ENCODE measurements at regions not wholly inside any gene's neighbourhood (a gene's known extent, or its start where the extent isn't known, plus 50 kb on each side); places are given as distances from the start of the nearest gene placed in this dataset.
A peak's percentile ranks its signal among the peaks of the same experiment; 100 is the strongest.

- Histone ChIP-seq H3K9me3 (ENCODE audit: control insufficient read depth in 5 of 5, low read length in 5 of 5) (peaks cover 0 to 1% (median 0%) of the 10 kb centered on the region in 5 donors), H3K27ac (ENCODE audit: low read depth, low read length) (no peak overlapping the region), H3K27me3 (ENCODE audit: control insufficient read depth in 5 of 5, insufficient read depth in 4 of 5, low read length in 5 of 5) (no peaks in the 10 kb centered on the region), H3K36me3 (ENCODE audit: control insufficient read depth in 5 of 5, insufficient read depth in 5 of 5, low read length in 5 of 5) (no peaks in the 10 kb centered on the region), H3K9ac (ENCODE audit: low read length in 5 of 5) (no peak overlapping the region), H3K4me1 (ENCODE audit: control insufficient read depth in 5 of 5, insufficient read depth in 5 of 5, low read length in 5 of 5) (peaks cover 0 to 5% (median 0%) of the 10 kb centered on the region in 5 donors), H3K4me3 (ENCODE audit: low read depth in 1 of 5, low read length in 5 of 5) (no peak overlapping the region)
Observed at GRCh38 chr4:15130441-15130840, 128.2 kb downstream of the CPEB2 start.

DNA sequence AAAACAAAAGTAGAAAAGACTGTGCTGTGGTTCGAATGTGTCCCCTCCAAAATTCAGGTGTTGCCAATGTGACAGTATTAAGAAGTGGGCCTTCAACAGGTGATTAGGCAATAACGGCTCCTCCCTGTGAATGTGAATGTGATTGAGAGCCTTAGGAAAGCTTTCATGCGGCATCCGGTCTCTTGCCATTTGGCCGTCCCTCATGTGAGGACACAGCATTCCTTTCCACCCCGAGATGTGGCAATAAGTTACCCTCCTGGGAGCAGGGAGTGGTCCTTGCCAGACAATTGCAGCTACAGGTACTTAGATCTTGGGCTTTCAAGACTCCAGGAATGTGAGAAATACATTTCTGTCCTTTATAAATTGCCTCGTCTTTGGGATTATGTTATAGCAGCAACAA is 129.3 kb downstream of the CPEB2 start:
- Histone ChIP-seq H3K4me3 (ENCODE audit: low read depth in 1 of 5, low read length in 5 of 5) (peak overlapping the region in 2 of 5 donors; percentile 3 to 21), H3K27ac (ENCODE audit: low read depth, low read length) (no peak overlapping the region), H3K9ac (ENCODE audit: low read length in 5 of 5) (no peak overlapping the region), H3K4me1 (ENCODE audit: control insufficient read depth in 5 of 5, insufficient read depth in 5 of 5, low read length in 5 of 5) (peaks cover 0 to 5% (median 0%) of the 10 kb centered on the region in 5 donors), H3K27me3 (ENCODE audit: control insufficient read depth in 5 of 5, insufficient read depth in 4 of 5, low read length in 5 of 5) (no peaks in the 10 kb centered on the region), H3K36me3 (ENCODE audit: control insufficient read depth in 5 of 5, insufficient read depth in 5 of 5, low read length in 5 of 5) (no peaks in the 10 kb centered on the region), H3K9me3 (ENCODE audit: control insufficient read depth in 5 of 5, low read length in 5 of 5) (peaks cover 0 to 5% (median 0%) of the 10 kb centered on the region in 5 donors)

- H3K36me3 ChIP-seq (ENCODE audit: control insufficient read depth in 5 of 5, insufficient read depth in 5 of 5, low read length in 5 of 5) = no peaks in the 10 kb centered on the region
- H3K9ac ChIP-seq (ENCODE audit: low read length in 5 of 5) = no peak overlapping the region
- peaks cover 0 to 5% (median 0%) of the 10 kb centered on the region in 5 donors for H3K9me3 ChIP-seq (ENCODE audit: control insufficient read depth in 5 of 5, low read length in 5 of 5)
- H3K27ac ChIP-seq (ENCODE audit: low read depth, low read length) = no peak overlapping the region
- H3K27me3 ChIP-seq (ENCODE audit: control insufficient read depth in 5 of 5, insufficient read depth in 4 of 5, low read length in 5 of 5) = no peaks in the 10 kb centered on the region
- no peak overlapping the region for H3K4me3 ChIP-seq (ENCODE audit: low read depth in 1 of 5, low read length in 5 of 5)
- peaks cover 0 to 5% (median 0%) of the 10 kb centered on the region in 5 donors for H3K4me1 ChIP-seq (ENCODE audit: control insufficient read depth in 5 of 5, insufficient read depth in 5 of 5, low read length in 5 of 5)
Observed at GRCh38 chr4:15132739-15133138, 130.5 kb downstream of the CPEB2 start.

DNA sequence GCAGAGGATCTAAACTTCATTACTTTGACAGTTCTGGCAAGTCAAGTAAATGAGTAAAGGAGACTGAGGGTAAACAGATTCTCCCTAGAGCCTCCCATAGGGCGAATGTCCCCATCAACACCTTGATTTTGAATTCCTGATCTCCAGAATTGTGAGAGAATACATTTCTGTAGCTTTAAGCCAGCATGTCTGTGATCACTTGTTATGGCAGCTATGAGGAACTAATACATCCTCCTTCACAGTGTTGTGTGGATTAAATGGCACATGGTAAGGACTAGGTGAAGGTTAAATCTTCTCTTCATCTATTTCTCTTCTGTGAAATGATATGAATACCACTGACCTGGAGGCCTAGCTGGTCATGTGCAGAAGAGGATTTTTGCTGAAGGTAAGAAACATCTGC is 137.3 kb downstream of the CPEB2 start:
- H3K27me3 ChIP-seq (ENCODE audit: control insufficient read depth in 5 of 5, insufficient read depth in 4 of 5, low read length in 5 of 5) = no peaks in the 10 kb centered on the region
- H3K4me1 ChIP-seq (ENCODE audit: control insufficient read depth in 5 of 5, insufficient read depth in 5 of 5, low read length in 5 of 5) = peaks cover 0 to 4% (median 0%) of the 10 kb centered on the region in 5 donors
- no peaks in the 10 kb centered on the region for H3K36me3 ChIP-seq (ENCODE audit: control insufficient read depth in 5 of 5, insufficient read depth in 5 of 5, low read length in 5 of 5)
- H3K4me3 ChIP-seq (ENCODE audit: low read depth in 1 of 5, low read length in 5 of 5) = no peak overlapping the region
- peaks cover 0 to 5% (median 0%) of the 10 kb centered on the region in 5 donors for H3K9me3 ChIP-seq (ENCODE audit: control insufficient read depth in 5 of 5, low read length in 5 of 5)
- H3K27ac ChIP-seq (ENCODE audit: low read depth, low read length) = no peak overlapping the region
- H3K9ac ChIP-seq (ENCODE audit: low read length in 5 of 5) = no peak overlapping the region

DNA sequence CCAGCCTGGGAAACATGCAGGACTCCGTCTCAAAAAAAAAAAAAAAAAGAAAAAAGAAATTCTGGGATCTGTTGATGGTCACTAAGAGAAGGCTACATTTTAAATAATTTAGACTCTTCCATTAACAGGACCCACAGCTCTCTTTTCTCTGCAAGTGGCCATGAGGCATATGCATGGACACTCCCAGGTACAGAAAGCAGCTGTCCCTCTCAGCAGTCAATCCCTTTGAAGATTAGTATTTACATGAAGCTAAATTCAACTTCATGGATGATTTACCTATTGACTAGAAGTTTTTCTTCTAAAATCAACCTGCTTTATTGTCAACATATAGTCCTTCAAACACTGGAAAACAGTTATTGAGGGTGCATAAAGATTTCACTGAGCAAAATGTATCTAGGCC is 139.9 kb downstream of the CPEB2 start:
- Histone ChIP-seq H3K9me3 (ENCODE audit: control insufficient read depth in 5 of 5, low read length in 5 of 5) (no peaks in the 10 kb centered on the region), H3K36me3 (ENCODE audit: control insufficient read depth in 5 of 5, insufficient read depth in 5 of 5, low read length in 5 of 5) (no peaks in the 10 kb centered on the region), H3K27me3 (ENCODE audit: control insufficient read depth in 5 of 5, insufficient read depth in 4 of 5, low read length in 5 of 5) (no peaks in the 10 kb centered on the region), H3K4me3 (ENCODE audit: low read depth in 1 of 5, low read length in 5 of 5) (no peak overlapping the region), H3K9ac (ENCODE audit: low read length in 5 of 5) (no peak overlapping the region), H3K4me1 (ENCODE audit: control insufficient read depth in 5 of 5, insufficient read depth in 5 of 5, low read length in 5 of 5) (peaks cover 0 to 4% (median 0%) of the 10 kb centered on the region in 5 donors), H3K27ac (ENCODE audit: low read depth, low read length) (no peak overlapping the region)

GRCh38 chr4:15143551-15143950 is 141.3 kb downstream of the CPEB2 start:
- Histone ChIP-seq H3K27ac (ENCODE audit: low read depth, low read length) (no peak overlapping the region), H3K9ac (ENCODE audit: low read length in 5 of 5) (no peak overlapping the region), H3K36me3 (ENCODE audit: control insufficient read depth in 5 of 5, insufficient read depth in 5 of 5, low read length in 5 of 5) (no peaks in the 10 kb centered on the region), H3K27me3 (ENCODE audit: control insufficient read depth in 5 of 5, insufficient read depth in 4 of 5, low read length in 5 of 5) (no peaks in the 10 kb centered on the region), H3K4me3 (ENCODE audit: low read depth in 1 of 5, low read length in 5 of 5) (no peak overlapping the region), H3K4me1 (ENCODE audit: control insufficient read depth in 5 of 5, insufficient read depth in 5 of 5, low read length in 5 of 5) (peaks cover 0 to 4% (median 0%) of the 10 kb centered on the region in 5 donors), H3K9me3 (ENCODE audit: control insufficient read depth in 5 of 5, low read length in 5 of 5) (no peaks in the 10 kb centered on the region)

GRCh38 chr4:15144249-15144966 is 142.1 kb downstream of the CPEB2 start:
- H3K27ac ChIP-seq (ENCODE audit: low read depth, low read length) = no peak overlapping the region
- H3K4me1 ChIP-seq (ENCODE audit: control insufficient read depth in 5 of 5, insufficient read depth in 5 of 5, low read length in 5 of 5) = peaks cover 2 to 7% (median 4%) of the 10 kb centered on the region in 5 donors
- H3K27me3 ChIP-seq (ENCODE audit: control insufficient read depth in 5 of 5, insufficient read depth in 4 of 5, low read length in 5 of 5) = no peaks in the 10 kb centered on the region
- no peaks in the 10 kb centered on the region for H3K36me3 ChIP-seq (ENCODE audit: control insufficient read depth in 5 of 5, insufficient read depth in 5 of 5, low read length in 5 of 5)
- no peak overlapping the region for H3K9ac ChIP-seq (ENCODE audit: low read length in 5 of 5)
- H3K4me3 ChIP-seq (ENCODE audit: low read depth in 1 of 5, low read length in 5 of 5) = no peak overlapping the region
- no peaks in the 10 kb centered on the region for H3K9me3 ChIP-seq (ENCODE audit: control insufficient read depth in 5 of 5, low read length in 5 of 5)

- no peaks in the 10 kb centered on the region for H3K36me3 ChIP-seq (ENCODE audit: control insufficient read depth in 5 of 5, insufficient read depth in 5 of 5, low read length in 5 of 5)
- no peak overlapping the region for H3K27ac ChIP-seq (ENCODE audit: low read depth, low read length)
- H3K4me1 ChIP-seq (ENCODE audit: control insufficient read depth in 5 of 5, insufficient read depth in 5 of 5, low read length in 5 of 5) = peaks cover 4 to 12% (median 9%) of the 10 kb centered on the region in 5 donors
- H3K9ac ChIP-seq (ENCODE audit: low read length in 5 of 5) = no peak overlapping the region
- no peaks in the 10 kb centered on the region for H3K9me3 ChIP-seq (ENCODE audit: control insufficient read depth in 5 of 5, low read length in 5 of 5)
- no peak overlapping the region for H3K4me3 ChIP-seq (ENCODE audit: low read depth in 1 of 5, low read length in 5 of 5)
- H3K27me3 ChIP-seq (ENCODE audit: control insufficient read depth in 5 of 5, insufficient read depth in 4 of 5, low read length in 5 of 5) = no peaks in the 10 kb centered on the region
Observed at GRCh38 chr4:15144967-15145295, 142.7 kb downstream of the CPEB2 start.

- no peak overlapping the region for H3K27ac ChIP-seq (ENCODE audit: low read depth, low read length)
- no peaks in the 10 kb centered on the region for H3K27me3 ChIP-seq (ENCODE audit: control insufficient read depth in 5 of 5, insufficient read depth in 4 of 5, low read length in 5 of 5)
- no peak overlapping the region for H3K9ac ChIP-seq (ENCODE audit: low read length in 5 of 5)
- no peak overlapping the region for H3K4me3 ChIP-seq (ENCODE audit: low read depth in 1 of 5, low read length in 5 of 5)
- H3K9me3 ChIP-seq (ENCODE audit: control insufficient read depth in 5 of 5, low read length in 5 of 5) = no peaks in the 10 kb centered on the region
- peaks cover 4 to 15% (median 13%) of the 10 kb centered on the region in 5 donors for H3K4me1 ChIP-seq (ENCODE audit: control insufficient read depth in 5 of 5, insufficient read depth in 5 of 5, low read length in 5 of 5)
- no peaks in the 10 kb centered on the region for H3K36me3 ChIP-seq (ENCODE audit: control insufficient read depth in 5 of 5, insufficient read depth in 5 of 5, low read length in 5 of 5)
Observed at GRCh38 chr4:15145709-15146108, 143.4 kb downstream of the CPEB2 start.

DNA sequence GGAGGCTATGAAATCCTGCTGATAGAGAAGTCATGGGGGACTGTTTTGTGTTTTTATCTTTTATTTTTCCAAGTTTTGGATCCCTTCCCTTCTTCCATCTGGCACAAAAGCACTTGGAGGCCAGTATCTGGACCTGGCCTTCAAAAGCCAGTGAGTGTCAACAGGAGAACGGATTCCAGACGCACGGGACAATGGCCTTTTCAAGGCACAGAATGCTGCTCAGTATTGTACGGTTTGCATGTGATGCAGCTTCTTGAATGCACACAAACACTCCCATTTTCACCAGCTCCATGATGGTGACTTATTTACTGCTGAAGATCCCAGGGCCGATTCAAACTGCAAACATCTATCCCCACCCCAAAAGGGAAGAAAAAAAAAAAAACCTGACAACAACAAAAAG is 145.4 kb downstream of the CPEB2 start:
- Histone ChIP-seq H3K36me3 (ENCODE audit: control insufficient read depth in 5 of 5, insufficient read depth in 5 of 5, low read length in 5 of 5) (no peaks in the 10 kb centered on the region), H3K9ac (ENCODE audit: low read length in 5 of 5) (no peak overlapping the region), H3K9me3 (ENCODE audit: control insufficient read depth in 5 of 5, low read length in 5 of 5) (no peaks in the 10 kb centered on the region), H3K4me3 (ENCODE audit: low read depth in 1 of 5, low read length in 5 of 5) (no peak overlapping the region), H3K4me1 (ENCODE audit: control insufficient read depth in 5 of 5, insufficient read depth in 5 of 5, low read length in 5 of 5) (peaks cover 4 to 15% (median 13%) of the 10 kb centered on the region in 5 donors), H3K27me3 (ENCODE audit: control insufficient read depth in 5 of 5, insufficient read depth in 4 of 5, low read length in 5 of 5) (no peaks in the 10 kb centered on the region), H3K27ac (ENCODE audit: low read depth, low read length) (no peak overlapping the region)
